ENCODE measurements at regions not wholly inside any gene's neighbourhood (a gene's known extent, or its start where the extent isn't known, plus 50 kb on each side); places are given as distances from the start of the nearest gene placed in this dataset.

DNA sequence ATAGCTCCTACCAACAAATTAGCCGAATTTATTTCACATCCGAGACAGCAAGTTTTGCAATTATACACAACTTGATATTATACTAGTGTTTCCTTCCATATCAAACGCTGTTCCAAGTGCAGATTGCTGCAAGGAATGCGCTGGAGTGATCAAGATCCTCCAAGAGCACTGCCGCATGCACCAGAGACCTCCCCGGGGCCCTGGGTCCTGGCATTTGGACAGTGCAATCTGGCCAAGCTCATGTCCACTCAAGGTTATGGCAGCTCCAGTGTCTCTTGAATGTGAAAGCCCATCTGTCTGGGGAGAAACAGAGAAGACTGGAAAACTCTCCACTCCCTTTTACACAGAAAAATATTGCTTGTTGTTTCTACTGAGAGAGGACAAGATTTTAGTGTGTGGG, 111.9 kb downstream of the HSPH1 start:
- TF ChIP-seq CTCF (IDR thresholded peaks at IDR 0.05; ENCODE audit: low read depth, low read length), result no peak
- no peak for TF ChIP-seq POLR2A (IDR thresholded peaks at IDR 0.05; ENCODE audit: extremely low read depth, insufficient read length)
